Activated T-helper 1 cell treated with anti-CD3 and anti-CD28 coated beads, Interleukin-12 subunit alpha, Interleukin-12 subunit beta, Interleukin-2, Interleukin-4 antibody, amounts not matched to agents 30 ng/mL and 10 ng/mL and 1 ng/mL, durations not matched to agents 14 hours and 24 hours and 36 hours (primary cell): ENCODE measurements at regions not wholly inside any gene's neighbourhood (a gene's known extent, or its start where the extent isn't known, plus 50 kb on each side); places are given as distances from the start of the nearest gene placed in this dataset.

Source experiments
- DNase-seq: peaks from one replicate; pipeline ENCODE4 v3.0.0; 2021; ENCODE audit warnings: low spot score
- H3K27ac Mint-ChIP-seq: one replicate; pipeline ENCODE4 v1.8.0; 2021; ENCODE audit warnings: mild to moderate bottlenecking, mixed read lengths
- H3K27me3 Mint-ChIP-seq: one replicate; pipeline ENCODE4 v1.8.0; 2022; ENCODE audit warnings: mild to moderate bottlenecking, moderate library complexity, mixed read lengths; ENCODE audit not compliant: insufficient read depth
- H3K36me3 Mint-ChIP-seq: one replicate; pipeline ENCODE4 v1.8.0; 2021; ENCODE audit warnings: low read depth, mixed read lengths
- H3K4me1 Mint-ChIP-seq: one replicate; pipeline ENCODE4 v1.8.0; 2021; ENCODE audit warnings: low read depth, mixed read lengths
- H3K4me3 Mint-ChIP-seq: one replicate; pipeline ENCODE4 v1.8.0; 2021; ENCODE audit warnings: mild to moderate bottlenecking, moderate library complexity, mixed read lengths
- H3K9me3 Mint-ChIP-seq: one replicate; pipeline ENCODE4 v1.8.0; 2021; ENCODE audit warnings: mixed read lengths
- intact Hi-C: fragments of 100-400 bp; cut with micrococcal nuclease; formaldehyde crosslinking; loops from one replicate; pipeline ENCODE4 v1.15.1; 2024

- DNase-seq = no peak
- intact Hi-C loops = loop anchor here (2.0 kb wide), 1 partner anchor 447 kb away; no protein-coding TSS in a partner anchor
- no peaks in the 10 kb centered on the region for H3K27me3 Mint-ChIP-seq
- peaks cover 74% of the 10 kb centered on the region for H3K4me1 Mint-ChIP-seq
- no peak overlapping the region for H3K4me3 Mint-ChIP-seq
- no peaks in the 10 kb centered on the region for H3K9me3 Mint-ChIP-seq
- H3K27ac Mint-ChIP-seq = peak overlapping the region; percentile 94
- no peaks in the 10 kb centered on the region for H3K36me3 Mint-ChIP-seq
These were observed 50.8 kb upstream of the TAGAP start for GRCh38 chr6:159095616-159096015.

- intact Hi-C loops = loop anchor here (1.0 kb wide), 2 partner anchors 17 to 32 kb away; no protein-coding TSS in a partner anchor
- peaks cover 72% of the 10 kb centered on the region for H3K4me1 Mint-ChIP-seq
- DNase-seq = peak; percentile 48
These were observed 49.9 kb upstream of the TAGAP start for GRCh38 chr6:159094444-159095252.

More at GRCh38 chr6:159094444-159095252, 49.9 kb upstream of the TAGAP start:
- peak overlapping the region; percentile 72 for H3K4me3 Mint-ChIP-seq
- no peaks in the 10 kb centered on the region for H3K27me3 Mint-ChIP-seq
- H3K36me3 Mint-ChIP-seq = peaks cover 1% of the 10 kb centered on the region
- peak overlapping the region; percentile 94 for H3K27ac Mint-ChIP-seq
- no peaks in the 10 kb centered on the region for H3K9me3 Mint-ChIP-seq
